ENCODE measurements at regions not wholly inside any gene's neighbourhood (a gene's known extent, or its start where the extent isn't known, plus 50 kb on each side); places are given as distances from the start of the nearest gene placed in this dataset.

- in situ Hi-C loops (cut with HindIII; ENCODE audit: low sequenced_read_pairs) = no loop called here
- TF ChIP-seq CTCF (IDR thresholded peaks at IDR 0.05; ENCODE audit: low read depth, low read length) = no peak
- no peak for DNase-seq (ENCODE audit: low read depth, low spot score)
- no peak overlapping the region for H3K4me3 ChIP-seq (ENCODE audit: low read depth, low read length)
Measured at GRCh38 chr15:52893338-52893737, 103.2 kb upstream of the ONECUT1 start.

GRCh38 chr15:52879904-52880303 lies 89.8 kb upstream of the ONECUT1 start:
- no peak for DNase-seq (ENCODE audit: low read depth, low spot score)
- in situ Hi-C loops (cut with HindIII; ENCODE audit: low sequenced_read_pairs) = no loop called here
- no peak overlapping the region for H3K4me3 ChIP-seq (ENCODE audit: low read depth, low read length)
- no peak for TF ChIP-seq CTCF (IDR thresholded peaks at IDR 0.05; ENCODE audit: low read depth, low read length)

- DNase-seq (ENCODE audit: low read depth, low spot score) = no peak
- in situ Hi-C loops (cut with HindIII; ENCODE audit: low sequenced_read_pairs) = no loop called here
- TF ChIP-seq CTCF (IDR thresholded peaks at IDR 0.05; ENCODE audit: low read depth, low read length) = no peak
- H3K4me3 ChIP-seq (ENCODE audit: low read depth, low read length) = no peak overlapping the region
Measured at GRCh38 chr15:52879145-52879544, 89.0 kb upstream of the ONECUT1 start.

GRCh38 chr15:52876991-52877663 lies 87.0 kb upstream of the ONECUT1 start:
- in situ Hi-C loops (cut with HindIII; ENCODE audit: low sequenced_read_pairs) = no loop called here
- no peak for DNase-seq (ENCODE audit: low read depth, low spot score)
- no peak overlapping the region for H3K4me3 ChIP-seq (ENCODE audit: low read depth, low read length)
- no peak for TF ChIP-seq CTCF (IDR thresholded peaks at IDR 0.05; ENCODE audit: low read depth, low read length)

GRCh38 chr15:52872036-52872818 lies 82.1 kb upstream of the ONECUT1 start:
- TF ChIP-seq CTCF (IDR thresholded peaks at IDR 0.05; ENCODE audit: low read depth, low read length) = no peak
- no peak overlapping the region for H3K4me3 ChIP-seq (ENCODE audit: low read depth, low read length)
- DNase-seq (ENCODE audit: low read depth, low spot score) = no peak
- in situ Hi-C loops (cut with HindIII; ENCODE audit: low sequenced_read_pairs) = no loop called here

GRCh38 chr15:52870015-52870414 lies 79.9 kb upstream of the ONECUT1 start:
- H3K4me3 ChIP-seq (ENCODE audit: low read depth, low read length) = no peak overlapping the region
- no peak for TF ChIP-seq CTCF (IDR thresholded peaks at IDR 0.05; ENCODE audit: low read depth, low read length)
- in situ Hi-C loops (cut with HindIII; ENCODE audit: low sequenced_read_pairs) = no loop called here
- DNase-seq (ENCODE audit: low read depth, low spot score) = no peak

Measured in astrocyte of the spinal cord (primary cell).